ENCODE measurements at regions not wholly inside any gene's neighbourhood (a gene's known extent, or its start where the extent isn't known, plus 50 kb on each side); places are given as distances from the start of the nearest gene placed in this dataset.

- TF ChIP-seq, protein P1, sequence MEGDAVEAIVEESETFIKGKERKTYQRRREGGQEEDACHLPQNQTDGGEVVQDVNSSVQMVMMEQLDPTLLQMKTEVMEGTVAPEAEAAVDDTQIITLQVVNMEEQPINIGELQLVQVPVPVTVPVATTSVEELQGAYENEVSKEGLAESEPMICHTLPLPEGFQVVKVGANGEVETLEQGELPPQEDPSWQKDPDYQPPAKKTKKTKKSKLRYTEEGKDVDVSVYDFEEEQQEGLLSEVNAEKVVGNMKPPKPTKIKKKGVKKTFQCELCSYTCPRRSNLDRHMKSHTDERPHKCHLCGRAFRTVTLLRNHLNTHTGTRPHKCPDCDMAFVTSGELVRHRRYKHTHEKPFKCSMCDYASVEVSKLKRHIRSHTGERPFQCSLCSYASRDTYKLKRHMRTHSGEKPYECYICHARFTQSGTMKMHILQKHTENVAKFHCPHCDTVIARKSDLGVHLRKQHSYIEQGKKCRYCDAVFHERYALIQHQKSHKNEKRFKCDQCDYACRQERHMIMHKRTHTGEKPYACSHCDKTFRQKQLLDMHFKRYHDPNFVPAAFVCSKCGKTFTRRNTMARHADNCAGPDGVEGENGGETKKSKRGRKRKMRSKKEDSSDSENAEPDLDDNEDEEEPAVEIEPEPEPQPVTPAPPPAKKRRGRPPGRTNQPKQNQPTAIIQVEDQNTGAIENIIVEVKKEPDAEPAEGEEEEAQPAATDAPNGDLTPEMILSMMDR (IDR thresholded peaks at IDR 0.05; ENCODE audit: low read length), result no peak
- TF ChIP-seq EZH2 (optimal IDR thresholded peaks at IDR 0.05; ENCODE audit: low read depth, low read length), result no peak
- TF ChIP-seq EZH2phosphoT487 (IDR thresholded peaks at IDR 0.05; ENCODE audit: low read length), result no peak
These were observed 112.1 kb upstream of the SPON1 start for GRCh38 chr11:13850231-13851005.

Data from MM.1S (cell line).